Fibroblast of lung (primary cell): ENCODE measurements at regions not wholly inside any gene's neighbourhood (a gene's known extent, or its start where the extent isn't known, plus 50 kb on each side); places are given as distances from the start of the nearest gene placed in this dataset.
A peak's percentile ranks its signal among the peaks of the same experiment; 100 is the strongest.
"Not testable (repeated sequence)": the region's sequence is repeated elsewhere in the genome, so short reads cannot be mapped to it uniquely, and the experiment has no call there.

Experiments used
- DNase-seq, 2 donors: peaks; one replicate each; pipeline versions ENCODE4 v3.0.0 to v3.0.0-alpha.2; 2010; ENCODE audit warnings: low read depth in 2 of 2
- H2AFZ ChIP-seq: 2 replicates; pipeline ENCODE4 v1.5.1; 2012; ENCODE audit warnings: low read length, control low read depth, inconsistent platforms
- H3K27ac ChIP-seq: 2 replicates; pipeline ENCODE4 v1.5.1; 2011; ENCODE audit warnings: low read length, control low read depth; ENCODE audit not compliant: insufficient read depth
- H3K27me3 ChIP-seq: 2 replicates; pipeline ENCODE4 v1.5.1; 2011; ENCODE audit warnings: mild to moderate bottlenecking, low read length; ENCODE audit not compliant: control insufficient read depth, insufficient read depth
- H3K36me3 ChIP-seq: 2 replicates; pipeline ENCODE4 v1.5.1; 2011; ENCODE audit warnings: low read length; ENCODE audit not compliant: control insufficient read depth, insufficient read depth
- H3K4me1 ChIP-seq: 2 replicates; pipeline ENCODE4 v1.5.1; 2011; ENCODE audit warnings: low read length; ENCODE audit not compliant: control insufficient read depth, insufficient read depth; ENCODE audit errors: extremely low read depth
- H3K4me2 ChIP-seq: 2 replicates; pipeline ENCODE4 v1.5.1; 2011; ENCODE audit warnings: low read length, control low read depth; ENCODE audit not compliant: insufficient read depth; ENCODE audit errors: extremely low read depth
- H3K4me3 ChIP-seq, 4 experiments: fragments of 200-600 bp in 1 of 4; sonication (generic) in 1 of 4; replicated peaks in 1 of 4; 2 replicates each; pipeline ENCODE4 v1.5.1; 2011 to 2016; ENCODE audit warnings: low read length in 4 of 4, low read depth in 3 of 4, mild to moderate bottlenecking in 3 of 4, control low read depth in 2 of 4, inconsistent platforms in 1 of 4, mixed read lengths in 1 of 4; ENCODE audit not compliant: insufficient read depth in 1 of 4; ENCODE audit errors: control extremely low read depth in 1 of 4
- H3K79me2 ChIP-seq: 2 replicates; pipeline ENCODE4 v1.5.1; 2012; ENCODE audit warnings: mild to moderate bottlenecking, low read length, inconsistent platforms; ENCODE audit not compliant: control insufficient read depth, insufficient read depth
- H3K9ac ChIP-seq: 2 replicates; pipeline ENCODE4 v1.5.1; 2011; ENCODE audit warnings: mild to moderate bottlenecking, low read length, control low read depth; ENCODE audit not compliant: insufficient read depth
- H3K9me3 ChIP-seq: 2 replicates; pipeline ENCODE4 v1.5.1; 2012; ENCODE audit warnings: low read depth, low read length; ENCODE audit not compliant: control insufficient read depth, insufficient read depth
- H4K20me1 ChIP-seq: 2 replicates; pipeline ENCODE4 v1.5.1; 2011; ENCODE audit warnings: low read length; ENCODE audit not compliant: control insufficient read depth, insufficient read depth; ENCODE audit errors: extremely low read depth
- CTCF ChIP-seq, 2 donors: IDR thresholded peaks in 1 of 2; conservative IDR thresholded peaks in 1 of 2; 1 replicate in 1 of 2; 2 replicates in 1 of 2; pipeline ENCODE4 v1.5.1; 2011 to 2012; ENCODE audit warnings: low read length in 2 of 2, control low read depth in 1 of 2, inconsistent platforms in 1 of 2, low read depth in 1 of 2, mild to moderate bottlenecking in 1 of 2
- EZH2 ChIP-seq: IDR thresholded peaks from 2 replicates; pipeline ENCODE4 v1.5.1; 2012; ENCODE audit warnings: low read length, control low read depth, mild to moderate bottlenecking; ENCODE audit errors: missing control alignments

GRCh38 chr11:109677876-109678275 is 255.9 kb downstream of the C11orf87 start:
- no peak overlapping the region for H2AFZ ChIP-seq
- no peak overlapping the region for H3K27ac ChIP-seq
- no peak overlapping the region for H3K4me3 ChIP-seq
- no peak overlapping the region for H3K4me2 ChIP-seq
- no peaks in the 10 kb centered on the region for H4K20me1 ChIP-seq
- H3K4me1 ChIP-seq, result no peaks in the 10 kb centered on the region
- no peaks in the 10 kb centered on the region for H3K79me2 ChIP-seq
- no peak overlapping the region for H3K9ac ChIP-seq
- H3K9me3 ChIP-seq, result no peaks in the 10 kb centered on the region
- TF ChIP-seq CTCF (conservative IDR thresholded peaks at IDR 0.05 in 1 of 2, IDR thresholded peaks at IDR 0.05 in 1 of 2; ENCODE audit: low read depth in 1 of 2, low read length in 2 of 2) (no peak), EZH2 (no peak)
- DNase-seq, result peak in 1 of 2 donors; percentile 61
- H3K27me3 ChIP-seq, result no peaks in the 10 kb centered on the region
- H3K36me3 ChIP-seq, result no peaks in the 10 kb centered on the region

DNA sequence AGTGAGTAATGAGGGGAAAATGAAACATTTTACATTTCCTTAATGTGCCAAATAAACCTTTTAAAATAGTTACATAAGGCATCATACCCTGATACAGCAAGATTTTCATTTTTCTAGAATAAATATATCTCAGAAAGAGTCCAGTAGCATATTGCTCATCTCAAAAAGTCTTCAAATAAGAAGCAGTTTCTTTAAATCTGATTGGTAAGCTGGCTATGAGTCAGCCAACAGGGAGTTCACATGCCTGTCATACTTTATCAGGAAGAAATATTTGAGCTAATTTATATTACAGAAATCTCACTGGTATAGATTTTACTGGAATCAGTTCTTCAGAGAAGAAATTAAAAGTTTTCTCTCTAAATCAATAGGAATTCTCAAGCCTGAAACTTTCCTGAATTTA is 258.1 kb downstream of the C11orf87 start:
- TF ChIP-seq CTCF (conservative IDR thresholded peaks at IDR 0.05 in 1 of 2, IDR thresholded peaks at IDR 0.05 in 1 of 2; ENCODE audit: low read depth in 1 of 2, low read length in 2 of 2), result no peak
- TF ChIP-seq EZH2, result no peak

DNA sequence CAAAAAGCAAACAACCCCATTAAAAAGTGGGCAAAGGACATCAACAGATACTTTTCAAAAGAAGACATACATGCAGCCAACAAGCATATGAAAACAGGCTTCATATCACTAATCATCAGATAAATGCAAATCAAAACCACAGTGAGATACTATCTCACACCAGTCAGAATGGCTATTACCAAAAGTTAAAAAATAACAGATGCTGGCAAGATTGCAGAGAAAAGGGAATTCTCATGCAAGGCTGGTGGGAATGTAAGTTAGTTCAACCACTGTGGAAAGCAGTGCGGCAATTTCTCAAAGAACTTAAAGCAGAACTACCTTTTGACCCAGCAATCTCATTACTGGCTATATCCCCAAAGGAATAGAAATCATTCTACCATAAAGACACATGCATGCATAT is 260.8 kb downstream of the C11orf87 start:
- not testable (repeated sequence) for H3K9me3 ChIP-seq, H3K9ac ChIP-seq, H2AFZ ChIP-seq, H3K36me3 ChIP-seq, H3K4me1 ChIP-seq, DNase-seq, H4K20me1 ChIP-seq, H3K27me3 ChIP-seq, H3K27ac ChIP-seq, H3K4me2 ChIP-seq, H3K4me3 ChIP-seq, H3K79me2 ChIP-seq

More for the DNA sequence above, 258.1 kb downstream of the C11orf87 start:
- H3K4me3 ChIP-seq, result no peak overlapping the region
- H3K36me3 ChIP-seq, result no peaks in the 10 kb centered on the region
- H3K27ac ChIP-seq, result no peak overlapping the region
- peak in 1 of 2 donors; percentile 62 for DNase-seq
- H3K4me1 ChIP-seq, result no peaks in the 10 kb centered on the region
- H4K20me1 ChIP-seq, result no peaks in the 10 kb centered on the region
- no peak overlapping the region for H3K4me2 ChIP-seq
- no peaks in the 10 kb centered on the region for H3K27me3 ChIP-seq
- H3K79me2 ChIP-seq, result no peaks in the 10 kb centered on the region
- H3K9me3 ChIP-seq, result no peaks in the 10 kb centered on the region
- H3K9ac ChIP-seq, result no peak overlapping the region
- H2AFZ ChIP-seq, result no peak overlapping the region
